ENCODE measurements at regions not wholly inside any gene's neighbourhood (a gene's known extent, or its start where the extent isn't known, plus 50 kb on each side); places are given as distances from the start of the nearest gene placed in this dataset.

DNA sequence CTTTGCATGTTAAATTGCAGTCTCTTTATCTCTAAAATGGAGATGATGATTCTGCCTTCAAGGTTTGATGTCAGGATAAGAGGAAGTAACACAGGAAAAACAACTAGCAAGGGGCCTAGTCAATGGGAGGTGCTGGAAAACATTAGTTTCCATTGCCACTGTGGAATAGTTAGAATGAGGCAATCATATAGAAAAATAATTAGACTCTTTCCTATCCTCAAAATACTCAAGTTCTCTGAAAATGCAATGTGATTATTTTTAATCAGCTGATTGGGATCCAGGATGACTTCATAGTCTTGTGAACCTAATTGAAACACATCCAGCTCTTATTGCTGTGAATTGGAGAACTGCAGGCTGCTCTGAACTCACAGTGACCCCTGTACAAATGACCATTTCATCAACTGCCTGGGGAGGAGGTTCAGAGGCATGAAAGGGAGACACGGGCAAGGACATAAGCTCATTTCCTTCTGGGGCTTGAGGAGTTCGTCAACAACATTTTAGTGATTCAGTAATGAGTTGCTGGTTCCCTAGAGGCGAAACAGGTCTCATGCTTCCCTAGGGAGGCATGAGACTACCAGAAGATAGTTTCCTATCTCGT is 422.5 kb downstream of the LPIN1 start:
- Histone ChIP-seq H3K79me2 (ENCODE audit: insufficient read depth, low read length) (no peaks in the 10 kb centered on the region), H3K4me3 (ENCODE audit: insufficient read depth, low read length) (peak overlapping the region; percentile 27), H2AFZ (ENCODE audit: low read length) (peak overlapping the region; percentile 7), H4K20me1 (ENCODE audit: insufficient read depth, low read length) (no peaks in the 10 kb centered on the region), H3K27me3 (ENCODE audit: insufficient read depth, low read length) (no peaks in the 10 kb centered on the region), H3K9me3 (ENCODE audit: low read depth, low read length) (no peaks in the 10 kb centered on the region), H3K27ac (ENCODE audit: low read depth, low read length) (peak overlapping the region; percentile 97), H3K4me2 (ENCODE audit: insufficient read depth, low read length) (peak overlapping the region; percentile 43), H3K4me1 (ENCODE audit: insufficient read depth, low read length) (peaks cover 23% of the 10 kb centered on the region), H3K36me3 (ENCODE audit: insufficient read depth, low read length) (no peaks in the 10 kb centered on the region)
- TF ChIP-seq, protein P1, sequence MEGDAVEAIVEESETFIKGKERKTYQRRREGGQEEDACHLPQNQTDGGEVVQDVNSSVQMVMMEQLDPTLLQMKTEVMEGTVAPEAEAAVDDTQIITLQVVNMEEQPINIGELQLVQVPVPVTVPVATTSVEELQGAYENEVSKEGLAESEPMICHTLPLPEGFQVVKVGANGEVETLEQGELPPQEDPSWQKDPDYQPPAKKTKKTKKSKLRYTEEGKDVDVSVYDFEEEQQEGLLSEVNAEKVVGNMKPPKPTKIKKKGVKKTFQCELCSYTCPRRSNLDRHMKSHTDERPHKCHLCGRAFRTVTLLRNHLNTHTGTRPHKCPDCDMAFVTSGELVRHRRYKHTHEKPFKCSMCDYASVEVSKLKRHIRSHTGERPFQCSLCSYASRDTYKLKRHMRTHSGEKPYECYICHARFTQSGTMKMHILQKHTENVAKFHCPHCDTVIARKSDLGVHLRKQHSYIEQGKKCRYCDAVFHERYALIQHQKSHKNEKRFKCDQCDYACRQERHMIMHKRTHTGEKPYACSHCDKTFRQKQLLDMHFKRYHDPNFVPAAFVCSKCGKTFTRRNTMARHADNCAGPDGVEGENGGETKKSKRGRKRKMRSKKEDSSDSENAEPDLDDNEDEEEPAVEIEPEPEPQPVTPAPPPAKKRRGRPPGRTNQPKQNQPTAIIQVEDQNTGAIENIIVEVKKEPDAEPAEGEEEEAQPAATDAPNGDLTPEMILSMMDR (IDR thresholded peaks at IDR 0.05; ENCODE audit: extremely low read depth, low read depth, low read length), result no peak
- peak; percentile 95 for DNase-seq (ENCODE audit: insufficient read length, low spot score, missing footprints)

DNA sequence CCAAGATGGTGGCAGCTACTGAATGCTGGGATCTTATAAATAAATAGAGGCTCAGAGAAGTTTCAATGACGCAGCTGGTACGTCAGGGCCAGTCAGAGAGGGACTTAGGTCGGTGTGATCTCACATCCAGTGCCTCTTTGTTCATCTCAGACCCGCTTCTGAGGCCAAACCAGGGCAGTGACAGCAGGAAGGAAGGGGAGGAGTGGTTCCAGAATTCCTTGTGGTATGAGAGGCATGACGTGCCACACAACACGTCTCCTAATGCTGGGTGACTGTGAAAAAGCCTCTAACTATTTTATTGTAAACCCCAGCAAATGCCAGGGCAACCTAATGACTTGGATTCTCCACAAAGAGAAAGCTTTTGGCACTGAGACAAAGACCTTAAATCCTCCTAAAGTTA is 423.3 kb downstream of the LPIN1 start:
- peaks cover 23% of the 10 kb centered on the region for H3K4me1 ChIP-seq (ENCODE audit: insufficient read depth, low read length)
- peak; percentile 85 for DNase-seq (ENCODE audit: insufficient read length, low spot score, missing footprints)
- no peaks in the 10 kb centered on the region for H3K36me3 ChIP-seq (ENCODE audit: insufficient read depth, low read length)
- TF ChIP-seq, protein P1 (IDR thresholded peaks at IDR 0.05; ENCODE audit: extremely low read depth, low read depth, low read length), result no peak
- H3K4me3 ChIP-seq (ENCODE audit: insufficient read depth, low read length), result no peak overlapping the region
- peak overlapping the region; percentile 97 for H3K27ac ChIP-seq (ENCODE audit: low read depth, low read length)
- H3K4me2 ChIP-seq (ENCODE audit: insufficient read depth, low read length), result peak overlapping the region; percentile 43
- H3K27me3 ChIP-seq (ENCODE audit: insufficient read depth, low read length), result no peaks in the 10 kb centered on the region
- H2AFZ ChIP-seq (ENCODE audit: low read length), result peak overlapping the region; percentile 7
- no peaks in the 10 kb centered on the region for H3K79me2 ChIP-seq (ENCODE audit: insufficient read depth, low read length)
- no peaks in the 10 kb centered on the region for H3K9me3 ChIP-seq (ENCODE audit: low read depth, low read length)
- H4K20me1 ChIP-seq (ENCODE audit: insufficient read depth, low read length), result no peaks in the 10 kb centered on the region

DNA sequence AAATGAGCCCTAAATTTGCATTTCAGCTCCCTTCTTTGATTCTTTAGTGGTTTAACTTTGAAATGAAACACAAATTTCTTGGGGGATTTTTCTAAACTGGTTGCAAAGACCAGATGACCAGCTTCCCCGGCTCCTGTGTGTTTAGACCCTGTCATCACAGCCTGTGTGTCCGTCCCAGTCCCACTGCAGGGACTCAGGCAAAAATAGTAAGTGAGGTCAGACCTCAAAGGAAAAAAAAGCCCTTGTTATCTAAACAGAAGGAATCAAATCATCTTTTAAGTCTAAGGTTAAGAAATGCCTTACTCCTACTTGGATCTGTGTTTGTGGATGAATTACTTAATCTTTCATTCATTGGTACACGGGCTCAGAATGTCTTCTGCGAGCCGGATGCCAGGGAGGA is 423.7 kb downstream of the LPIN1 start:
- no peaks in the 10 kb centered on the region for H3K27me3 ChIP-seq (ENCODE audit: insufficient read depth, low read length)
- no peak for DNase-seq (ENCODE audit: insufficient read length, low spot score, missing footprints)
- no peaks in the 10 kb centered on the region for H3K9me3 ChIP-seq (ENCODE audit: low read depth, low read length)
- H3K36me3 ChIP-seq (ENCODE audit: insufficient read depth, low read length), result no peaks in the 10 kb centered on the region
- peak overlapping the region; percentile 97 for H3K27ac ChIP-seq (ENCODE audit: low read depth, low read length)
- H2AFZ ChIP-seq (ENCODE audit: low read length), result peak overlapping the region; percentile 52
- H3K79me2 ChIP-seq (ENCODE audit: insufficient read depth, low read length), result no peaks in the 10 kb centered on the region
- TF ChIP-seq, protein P1 (IDR thresholded peaks at IDR 0.05; ENCODE audit: extremely low read depth, low read depth, low read length), result no peak
- H3K4me3 ChIP-seq (ENCODE audit: insufficient read depth, low read length), result no peak overlapping the region
- H4K20me1 ChIP-seq (ENCODE audit: insufficient read depth, low read length), result no peaks in the 10 kb centered on the region
- peaks cover 23% of the 10 kb centered on the region for H3K4me1 ChIP-seq (ENCODE audit: insufficient read depth, low read length)
- H3K4me2 ChIP-seq (ENCODE audit: insufficient read depth, low read length), result peak overlapping the region; percentile 43

DNA sequence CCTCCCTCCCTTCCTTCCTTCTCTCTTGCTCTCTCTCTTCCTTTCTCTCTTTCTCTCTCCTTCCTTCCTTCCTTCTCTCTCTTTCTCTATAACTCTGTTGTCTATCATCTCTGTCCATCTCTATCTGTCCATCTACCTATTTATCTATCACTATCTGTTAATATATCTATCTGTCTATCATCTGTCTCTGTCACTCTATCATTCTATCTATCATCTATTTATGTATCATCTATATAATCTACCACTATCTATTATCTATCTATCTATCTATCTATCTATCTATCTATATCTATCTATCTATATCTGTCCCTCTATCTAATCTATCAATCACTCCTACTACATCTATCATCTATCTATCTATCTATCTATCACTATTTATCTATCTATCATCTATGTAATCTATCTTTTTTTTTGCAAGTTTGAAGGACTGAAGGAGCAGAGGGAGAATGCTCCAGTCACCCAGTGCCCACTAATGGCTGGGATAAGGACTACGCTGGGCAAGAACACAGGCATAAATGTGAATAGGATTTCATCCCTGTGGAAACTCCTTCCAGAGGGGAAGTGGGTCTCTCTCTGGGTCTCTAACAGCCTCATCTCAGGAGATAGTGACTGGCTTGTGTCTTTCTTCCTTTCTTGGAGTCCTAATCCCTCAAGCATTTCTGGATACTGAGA is 427.0 kb downstream of the LPIN1 start:
- no peak overlapping the region for H3K27ac ChIP-seq (ENCODE audit: low read depth, low read length)
- peaks cover 38% of the 10 kb centered on the region for H3K4me1 ChIP-seq (ENCODE audit: insufficient read depth, low read length)
- no peaks in the 10 kb centered on the region for H3K27me3 ChIP-seq (ENCODE audit: insufficient read depth, low read length)
- H2AFZ ChIP-seq (ENCODE audit: low read length), result no peak overlapping the region
- TF ChIP-seq, protein P1 (IDR thresholded peaks at IDR 0.05; ENCODE audit: extremely low read depth, low read depth, low read length), result peak; percentile 78
- no peak overlapping the region for H3K4me3 ChIP-seq (ENCODE audit: insufficient read depth, low read length)
- H3K36me3 ChIP-seq (ENCODE audit: insufficient read depth, low read length), result no peaks in the 10 kb centered on the region
- no peak overlapping the region for H3K4me2 ChIP-seq (ENCODE audit: insufficient read depth, low read length)
- no peaks in the 10 kb centered on the region for H3K79me2 ChIP-seq (ENCODE audit: insufficient read depth, low read length)
- no peaks in the 10 kb centered on the region for H3K9me3 ChIP-seq (ENCODE audit: low read depth, low read length)
- no peak for DNase-seq (ENCODE audit: insufficient read length, low spot score, missing footprints)
- no peaks in the 10 kb centered on the region for H4K20me1 ChIP-seq (ENCODE audit: insufficient read depth, low read length)
